ENCODE measurements at regions not wholly inside any gene's neighbourhood (a gene's known extent, or its start where the extent isn't known, plus 50 kb on each side); places are given as distances from the start of the nearest gene placed in this dataset.

DNA sequence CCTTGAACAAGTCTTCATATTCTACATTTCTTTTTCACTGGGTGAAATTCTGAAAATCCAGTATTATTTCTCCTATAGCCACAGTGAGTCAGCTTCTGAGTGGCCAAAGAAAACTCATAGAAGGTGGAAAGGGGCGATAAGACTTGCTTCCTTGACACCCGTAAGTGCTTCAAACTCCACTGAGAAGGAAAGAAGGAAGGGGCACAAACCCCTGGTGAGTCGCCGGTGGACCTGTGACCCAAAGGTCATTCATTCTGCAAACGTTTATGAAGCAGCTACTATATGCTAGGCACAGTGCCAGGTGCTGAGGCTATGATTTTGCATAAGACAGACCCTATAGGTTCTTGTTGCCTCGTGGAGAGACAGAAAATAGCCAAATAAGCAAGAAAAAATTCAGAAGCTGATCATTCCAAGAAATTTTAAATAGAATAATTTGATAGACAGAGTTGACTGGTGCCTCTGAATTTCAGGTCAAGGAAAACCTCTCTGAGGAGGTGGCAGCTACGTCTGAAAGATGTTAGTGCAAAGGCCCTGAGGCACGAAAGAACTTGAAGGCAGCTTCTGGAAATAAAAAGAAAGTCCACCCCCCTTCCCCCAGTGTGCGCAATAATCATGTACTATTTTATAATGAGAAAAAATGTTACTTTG is 118.2 kb downstream of the CD24 start:
- no peak overlapping the region for H3K27ac ChIP-seq
- peaks cover 10% of the 10 kb centered on the region; the same call in 1 of the 2 replicates for H3K9me3 ChIP-seq (ENCODE audit: insufficient read depth, low read depth)
- H3F3A ChIP-seq (ENCODE audit: insufficient read depth, low read depth), result peaks cover 16% of the 10 kb centered on the region
- BruUV-seq (replicated peaks), result no TSS peak
- H3K4me1 ChIP-seq (replicated peaks; ENCODE audit: insufficient read depth), result peaks cover 19% of the 10 kb centered on the region
- no peaks in the 10 kb centered on the region for H4K20me1 ChIP-seq (ENCODE audit: insufficient read depth)
- H3K36me3 ChIP-seq (ENCODE audit: low read depth), result no peaks in the 10 kb centered on the region
- no peak for TF ChIP-seq EZH2 (IDR thresholded peaks at IDR 0.05; ENCODE audit: low read depth)
- TF ChIP-seq, protein P1, sequence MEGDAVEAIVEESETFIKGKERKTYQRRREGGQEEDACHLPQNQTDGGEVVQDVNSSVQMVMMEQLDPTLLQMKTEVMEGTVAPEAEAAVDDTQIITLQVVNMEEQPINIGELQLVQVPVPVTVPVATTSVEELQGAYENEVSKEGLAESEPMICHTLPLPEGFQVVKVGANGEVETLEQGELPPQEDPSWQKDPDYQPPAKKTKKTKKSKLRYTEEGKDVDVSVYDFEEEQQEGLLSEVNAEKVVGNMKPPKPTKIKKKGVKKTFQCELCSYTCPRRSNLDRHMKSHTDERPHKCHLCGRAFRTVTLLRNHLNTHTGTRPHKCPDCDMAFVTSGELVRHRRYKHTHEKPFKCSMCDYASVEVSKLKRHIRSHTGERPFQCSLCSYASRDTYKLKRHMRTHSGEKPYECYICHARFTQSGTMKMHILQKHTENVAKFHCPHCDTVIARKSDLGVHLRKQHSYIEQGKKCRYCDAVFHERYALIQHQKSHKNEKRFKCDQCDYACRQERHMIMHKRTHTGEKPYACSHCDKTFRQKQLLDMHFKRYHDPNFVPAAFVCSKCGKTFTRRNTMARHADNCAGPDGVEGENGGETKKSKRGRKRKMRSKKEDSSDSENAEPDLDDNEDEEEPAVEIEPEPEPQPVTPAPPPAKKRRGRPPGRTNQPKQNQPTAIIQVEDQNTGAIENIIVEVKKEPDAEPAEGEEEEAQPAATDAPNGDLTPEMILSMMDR (conservative IDR thresholded peaks at IDR 0.05), result no peak
- intact Hi-C loops (cut with micrococcal nuclease; ENCODE audit: unreplicated experiment), result loop anchor here (5.0 kb wide), 1 partner anchor 59 kb away; no protein-coding TSS in a partner anchor
- ChIA-PET CTCF (no interaction called here), POLR2A (ENCODE audit: unreplicated experiment) (no interaction called here)
- H3K79me2 ChIP-seq (ENCODE audit: low read depth), result no peaks in the 10 kb centered on the region
- no peak overlapping the region for H3K4me2 ChIP-seq
- H3K4me3 ChIP-seq, result no peak overlapping the region
- H2AFZ ChIP-seq, result no peak overlapping the region
- no peak for DNase-seq
- H3K27me3 ChIP-seq (ENCODE audit: insufficient read depth, low read depth), result no peaks in the 10 kb centered on the region
- H3K9me2 ChIP-seq (ENCODE audit: insufficient read depth), result no peaks in the 10 kb centered on the region

GRCh38 chr6:106855117-106855516 is 119.4 kb downstream of the CD24 start:
- no peaks in the 10 kb centered on the region for H4K20me1 ChIP-seq (ENCODE audit: insufficient read depth)
- H3K27me3 ChIP-seq (ENCODE audit: insufficient read depth, low read depth), result no peaks in the 10 kb centered on the region
- BruUV-seq (replicated peaks), result no TSS peak
- ChIA-PET POLR2A (ENCODE audit: unreplicated experiment) (no interaction called here), CTCF (no interaction called here)
- no peaks in the 10 kb centered on the region for H3K9me2 ChIP-seq (ENCODE audit: insufficient read depth)
- no peak overlapping the region for H3K4me2 ChIP-seq
- intact Hi-C loops (cut with micrococcal nuclease; ENCODE audit: unreplicated experiment), result loop anchor here (5.0 kb wide), 1 partner anchor 58 kb away; no protein-coding TSS in a partner anchor
- H3F3A ChIP-seq (ENCODE audit: insufficient read depth, low read depth), result peaks cover 16% of the 10 kb centered on the region
- DNase-seq, result no peak
- H3K79me2 ChIP-seq (ENCODE audit: low read depth), result no peaks in the 10 kb centered on the region
- no peaks in the 10 kb centered on the region for H3K36me3 ChIP-seq (ENCODE audit: low read depth)
- peaks cover 10% of the 10 kb centered on the region; the same call in 1 of the 2 replicates for H3K9me3 ChIP-seq (ENCODE audit: insufficient read depth, low read depth)
- TF ChIP-seq, protein P1 (conservative IDR thresholded peaks at IDR 0.05), result no peak
- no peak for TF ChIP-seq EZH2 (IDR thresholded peaks at IDR 0.05; ENCODE audit: low read depth)
- H2AFZ ChIP-seq, result no peak overlapping the region
- H3K4me1 ChIP-seq (replicated peaks; ENCODE audit: insufficient read depth), result peaks cover 19% of the 10 kb centered on the region
- H3K4me3 ChIP-seq, result no peak overlapping the region
- no peak overlapping the region for H3K27ac ChIP-seq

DNA sequence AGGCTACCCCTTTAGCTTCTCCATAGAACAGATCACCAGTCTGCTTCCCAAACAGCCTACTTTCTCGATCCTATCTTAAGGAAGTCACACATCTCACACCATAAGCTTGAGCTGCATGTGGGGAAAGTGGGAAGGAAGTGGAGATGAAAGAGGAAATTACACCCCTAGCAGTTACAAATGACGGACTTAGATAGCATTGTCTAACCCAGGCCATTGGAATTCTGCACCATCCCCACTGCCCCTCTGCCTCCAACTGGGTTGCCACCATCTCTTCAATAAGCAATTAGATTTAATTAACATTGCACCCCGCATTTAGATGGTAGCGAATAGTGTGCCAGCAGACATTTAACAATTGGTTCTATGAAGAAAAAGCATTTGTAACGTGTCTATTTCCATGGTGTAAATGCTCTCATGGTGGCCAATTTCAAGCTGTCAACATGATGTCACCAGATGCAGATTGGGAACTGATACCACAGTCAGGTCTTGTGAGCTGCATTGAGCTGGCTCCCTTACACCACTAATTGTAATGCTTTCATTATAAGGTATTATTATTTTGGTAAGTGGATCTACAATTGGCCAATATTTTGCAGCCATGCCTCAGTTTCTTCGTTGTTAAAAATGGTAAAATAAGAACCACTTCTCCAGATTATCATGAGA is 124.7 kb downstream of the CD24 start:
- no peaks in the 10 kb centered on the region for H3K9me2 ChIP-seq (ENCODE audit: insufficient read depth)
- H3K9me3 ChIP-seq (ENCODE audit: insufficient read depth, low read depth), result peaks cover 10% of the 10 kb centered on the region; the same call in 1 of the 2 replicates
- H3K36me3 ChIP-seq (ENCODE audit: low read depth), result no peaks in the 10 kb centered on the region
- intact Hi-C loops (cut with micrococcal nuclease; ENCODE audit: unreplicated experiment), result no loop called here
- no peak overlapping the region for H3K27ac ChIP-seq
- no peaks in the 10 kb centered on the region for H3F3A ChIP-seq (ENCODE audit: insufficient read depth, low read depth)
- H2AFZ ChIP-seq, result no peak overlapping the region
- H3K4me2 ChIP-seq, result no peak overlapping the region
- H3K4me1 ChIP-seq (replicated peaks; ENCODE audit: insufficient read depth), result no peaks in the 10 kb centered on the region
- no peak overlapping the region for H3K4me3 ChIP-seq
- CTCF ChIA-PET, result no interaction called here
- no TSS peak for BruUV-seq (replicated peaks)
- no peaks in the 10 kb centered on the region for H3K79me2 ChIP-seq (ENCODE audit: low read depth)
- no peaks in the 10 kb centered on the region for H4K20me1 ChIP-seq (ENCODE audit: insufficient read depth)
- H3K27me3 ChIP-seq (ENCODE audit: insufficient read depth, low read depth), result no peaks in the 10 kb centered on the region
- TF ChIP-seq, protein P1 (conservative IDR thresholded peaks at IDR 0.05), result no peak
- TF ChIP-seq EZH2 (IDR thresholded peaks at IDR 0.05; ENCODE audit: low read depth), result no peak
- DNase-seq, result no peak
- POLR2A ChIA-PET (ENCODE audit: unreplicated experiment), result no interaction called here

All from PC-9 (cell line).